ENCODE measurements at regions not wholly inside any gene's neighbourhood (a gene's known extent, or its start where the extent isn't known, plus 50 kb on each side); places are given as distances from the start of the nearest gene placed in this dataset.

DNA sequence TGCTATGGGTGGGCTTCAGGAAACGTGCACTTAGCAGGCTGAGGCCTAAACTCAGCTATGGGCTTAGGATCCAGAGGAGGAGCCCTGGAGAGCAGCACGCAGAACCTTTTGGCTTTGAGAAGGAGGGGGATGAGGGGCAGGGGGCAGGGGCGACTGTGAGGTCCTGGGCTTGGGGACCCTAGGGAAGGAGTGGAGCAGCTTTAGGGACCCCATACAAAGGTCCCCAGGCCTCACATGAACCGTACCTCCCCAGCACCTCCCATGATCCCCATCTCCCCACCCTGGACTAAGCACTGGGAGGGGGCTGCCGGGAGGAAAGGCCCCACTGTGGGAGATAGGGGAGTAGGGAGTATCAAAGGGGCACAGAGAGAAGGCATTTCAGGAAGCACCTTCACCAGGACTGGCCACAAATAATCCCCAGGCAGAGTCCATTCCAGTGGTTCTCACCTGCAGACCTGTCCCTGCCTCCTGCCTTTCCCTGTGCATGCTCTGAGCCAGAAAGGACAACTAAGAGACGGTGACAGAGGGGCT lies 62.0 kb upstream of the KLF13 start:
- no peak for DNase-seq
- Histone ChIP-seq H3K4me3 (ENCODE audit: insufficient read depth, low read depth, low read length) (no peak overlapping the region), H3K36me3 (replicated peaks; ENCODE audit: control insufficient read depth, insufficient read depth, low read length) (no peaks in the 10 kb centered on the region), H3K27me3 (ENCODE audit: control insufficient read depth, insufficient read depth, low read length) (no peaks in the 10 kb centered on the region)

- Histone ChIP-seq H3K4me3 (ENCODE audit: insufficient read depth, low read depth, low read length) (no peak overlapping the region), H3K36me3 (replicated peaks; ENCODE audit: control insufficient read depth, insufficient read depth, low read length) (no peaks in the 10 kb centered on the region), H3K27me3 (ENCODE audit: control insufficient read depth, insufficient read depth, low read length) (no peaks in the 10 kb centered on the region)
- DNase-seq: peak; percentile 33
Observed at GRCh38 chr15:31265090-31265870, 61.4 kb upstream of the KLF13 start.

DNA sequence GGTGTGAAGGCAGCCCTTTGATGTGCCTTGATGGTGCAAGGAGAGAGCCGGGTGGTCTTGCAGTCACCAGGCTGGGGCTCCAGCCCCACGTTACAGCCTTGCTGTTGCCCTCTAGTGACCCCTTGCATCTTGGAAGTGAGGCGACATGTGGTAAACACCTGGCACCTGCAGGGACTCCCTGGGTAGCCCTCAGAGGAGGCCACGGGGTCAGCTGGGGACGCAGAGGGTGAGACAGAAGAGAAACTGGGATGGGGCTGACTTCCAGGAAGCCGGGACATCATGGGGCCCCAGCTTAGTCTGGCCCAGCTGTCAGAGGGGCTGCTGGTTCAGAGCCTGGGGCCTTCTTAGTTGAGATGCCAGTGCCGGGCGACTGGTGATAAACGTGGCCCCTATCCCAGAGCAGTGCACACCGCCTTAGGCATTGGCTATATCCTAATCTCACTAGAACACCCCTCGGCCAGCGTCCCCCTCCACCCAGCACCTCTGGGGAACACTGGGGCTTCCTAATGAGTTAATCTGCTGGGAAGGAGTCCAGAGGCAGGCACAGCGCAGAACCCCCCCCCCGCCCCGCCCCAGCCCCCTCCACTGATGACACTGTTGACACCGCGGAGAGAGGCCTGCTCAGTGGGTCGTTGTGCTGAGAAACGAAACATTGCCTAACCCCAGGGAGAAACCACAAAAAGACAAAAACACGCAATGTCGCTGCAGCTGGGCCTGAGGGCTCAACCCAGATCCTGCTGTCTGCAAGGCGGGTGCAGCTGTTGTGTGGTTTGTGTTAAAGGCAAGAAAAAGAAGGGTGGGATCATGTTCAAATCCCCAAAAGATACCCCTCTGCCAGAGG lies 60.5 kb upstream of the KLF13 start:
- peak; percentile 46 for DNase-seq
- no peaks in the 10 kb centered on the region for H3K36me3 ChIP-seq (replicated peaks; ENCODE audit: control insufficient read depth, insufficient read depth, low read length)

GRCh38 chr15:31266712-31267111 lies 59.9 kb upstream of the KLF13 start:
- Histone ChIP-seq H3K4me3 (ENCODE audit: insufficient read depth, low read depth, low read length) (no peak overlapping the region), H3K27me3 (ENCODE audit: control insufficient read depth, insufficient read depth, low read length) (no peaks in the 10 kb centered on the region), H3K36me3 (replicated peaks; ENCODE audit: control insufficient read depth, insufficient read depth, low read length) (no peaks in the 10 kb centered on the region)
- peak; percentile 48 for DNase-seq

More for the DNA sequence above, 60.5 kb upstream of the KLF13 start:
- Histone ChIP-seq H3K4me3 (ENCODE audit: insufficient read depth, low read depth, low read length) (no peak overlapping the region), H3K27me3 (ENCODE audit: control insufficient read depth, insufficient read depth, low read length) (no peaks in the 10 kb centered on the region)

DNA sequence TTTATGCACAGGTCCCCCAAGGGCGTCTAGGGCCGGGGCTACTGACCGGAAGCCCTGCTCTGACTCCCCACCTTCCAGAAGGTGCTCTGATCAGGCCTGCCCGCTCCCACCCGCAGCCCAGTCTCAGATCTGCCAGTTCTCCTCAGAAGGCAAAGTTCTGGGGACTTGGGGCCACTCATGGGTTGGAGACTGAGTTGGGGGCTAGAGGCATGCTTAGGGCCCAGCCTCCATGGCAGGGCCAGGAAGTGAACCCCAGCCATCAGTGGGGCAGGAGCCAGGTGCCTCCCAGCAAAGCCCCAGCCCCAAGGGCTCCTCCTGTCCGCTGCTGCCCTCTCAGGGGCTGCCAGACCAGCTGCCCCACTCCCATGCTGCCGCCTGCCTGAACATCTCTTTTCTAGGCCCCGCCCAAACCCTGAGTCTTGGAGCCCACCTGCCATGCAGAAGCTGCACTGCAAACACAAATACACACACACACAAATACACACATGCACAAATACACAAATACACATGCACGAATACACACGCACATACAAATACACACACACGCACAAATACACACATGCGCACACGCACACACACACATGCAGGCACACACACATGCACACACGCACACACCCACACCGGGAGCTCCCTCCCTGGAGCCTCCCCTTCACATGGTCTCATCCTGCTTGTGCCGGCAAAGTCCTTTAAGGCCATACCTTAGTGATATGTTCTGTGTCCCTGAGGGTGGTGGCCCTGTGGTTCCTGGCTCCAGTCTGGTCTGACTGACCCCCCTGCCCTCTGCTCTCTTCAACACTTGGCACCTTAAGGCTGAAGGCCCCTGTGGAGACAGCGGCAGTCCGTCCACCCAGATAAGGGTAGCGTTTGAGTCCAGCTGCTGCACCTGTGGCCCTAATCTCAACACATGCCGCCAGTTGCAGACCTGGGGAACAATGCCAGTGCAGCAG lies 59.2 kb upstream of the KLF13 start:
- Histone ChIP-seq H3K4me3 (ENCODE audit: insufficient read depth, low read depth, low read length) (no peak overlapping the region), H3K36me3 (replicated peaks; ENCODE audit: control insufficient read depth, insufficient read depth, low read length) (no peaks in the 10 kb centered on the region), H3K27me3 (ENCODE audit: control insufficient read depth, insufficient read depth, low read length) (no peaks in the 10 kb centered on the region)
- peak; percentile 28 for DNase-seq

- no peaks in the 10 kb centered on the region for H3K27me3 ChIP-seq (ENCODE audit: control insufficient read depth, insufficient read depth, low read length)
- no peaks in the 10 kb centered on the region for H3K36me3 ChIP-seq (replicated peaks; ENCODE audit: control insufficient read depth, insufficient read depth, low read length)
- DNase-seq: no peak
- no peak overlapping the region for H3K4me3 ChIP-seq (ENCODE audit: insufficient read depth, low read depth, low read length)
Observed at GRCh38 chr15:31268108-31268501, 58.5 kb upstream of the KLF13 start.

GRCh38 chr15:31268911-31269784 lies 57.5 kb upstream of the KLF13 start:
- Histone ChIP-seq H3K36me3 (replicated peaks; ENCODE audit: control insufficient read depth, insufficient read depth, low read length) (no peaks in the 10 kb centered on the region), H3K27me3 (ENCODE audit: control insufficient read depth, insufficient read depth, low read length) (no peaks in the 10 kb centered on the region), H3K4me3 (ENCODE audit: insufficient read depth, low read depth, low read length) (no peak overlapping the region)
- no peak for DNase-seq

GRCh38 chr15:31269816-31270575 lies 56.6 kb upstream of the KLF13 start:
- Histone ChIP-seq H3K4me3 (ENCODE audit: insufficient read depth, low read depth, low read length) (no peak overlapping the region), H3K36me3 (replicated peaks; ENCODE audit: control insufficient read depth, insufficient read depth, low read length) (no peaks in the 10 kb centered on the region), H3K27me3 (ENCODE audit: control insufficient read depth, insufficient read depth, low read length) (no peaks in the 10 kb centered on the region)
- no peak for DNase-seq

DNA sequence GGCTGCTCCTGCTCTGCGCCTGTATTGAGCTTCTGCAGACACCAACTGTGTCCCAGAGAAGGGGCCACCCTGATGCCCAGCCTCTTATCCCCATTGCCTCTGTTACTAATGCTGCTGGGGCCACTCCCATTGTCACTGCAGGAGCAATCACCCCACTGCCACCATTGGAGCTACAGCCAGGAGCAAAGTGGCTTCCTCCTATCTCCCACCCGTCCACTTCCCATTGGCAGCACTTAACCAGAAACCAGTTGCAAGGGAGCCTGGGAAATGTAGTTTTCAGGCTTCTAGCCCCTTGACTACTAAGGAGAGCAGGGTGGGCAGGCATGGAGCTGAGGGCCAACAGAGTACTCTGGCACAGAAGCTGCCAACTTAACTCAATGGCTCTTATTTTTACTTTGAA lies 55.9 kb upstream of the KLF13 start:
- DNase-seq: peak; percentile 79
- H3K36me3 ChIP-seq (replicated peaks; ENCODE audit: control insufficient read depth, insufficient read depth, low read length): no peaks in the 10 kb centered on the region
- H3K27me3 ChIP-seq (ENCODE audit: control insufficient read depth, insufficient read depth, low read length): no peaks in the 10 kb centered on the region
- H3K4me3 ChIP-seq (ENCODE audit: insufficient read depth, low read depth, low read length): no peak overlapping the region

DNA sequence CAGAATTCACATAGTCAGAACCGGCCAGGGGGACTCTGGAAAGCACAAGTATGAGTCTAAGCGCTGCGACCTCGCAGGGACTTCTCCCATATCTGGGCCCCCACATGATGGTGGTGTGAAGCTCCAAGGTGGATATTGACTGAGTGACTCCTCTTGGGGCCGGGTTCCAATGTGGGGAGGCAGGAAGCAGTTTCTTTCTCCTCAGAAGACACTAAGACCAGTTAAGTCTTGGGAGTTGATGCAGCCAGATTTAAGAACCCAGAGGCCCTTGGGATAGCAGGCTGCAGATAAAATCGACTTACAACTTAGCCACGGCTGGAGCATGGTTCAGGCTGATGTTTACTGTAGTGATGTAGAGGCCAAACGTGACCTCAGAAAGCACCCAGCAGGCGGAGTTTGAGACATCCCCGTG lies 55.4 kb upstream of the KLF13 start:
- no peak for DNase-seq
- no peak overlapping the region for H3K4me3 ChIP-seq (ENCODE audit: insufficient read depth, low read depth, low read length)
- H3K27me3 ChIP-seq (ENCODE audit: control insufficient read depth, insufficient read depth, low read length): no peaks in the 10 kb centered on the region
- H3K36me3 ChIP-seq (replicated peaks; ENCODE audit: control insufficient read depth, insufficient read depth, low read length): no peaks in the 10 kb centered on the region

DNA sequence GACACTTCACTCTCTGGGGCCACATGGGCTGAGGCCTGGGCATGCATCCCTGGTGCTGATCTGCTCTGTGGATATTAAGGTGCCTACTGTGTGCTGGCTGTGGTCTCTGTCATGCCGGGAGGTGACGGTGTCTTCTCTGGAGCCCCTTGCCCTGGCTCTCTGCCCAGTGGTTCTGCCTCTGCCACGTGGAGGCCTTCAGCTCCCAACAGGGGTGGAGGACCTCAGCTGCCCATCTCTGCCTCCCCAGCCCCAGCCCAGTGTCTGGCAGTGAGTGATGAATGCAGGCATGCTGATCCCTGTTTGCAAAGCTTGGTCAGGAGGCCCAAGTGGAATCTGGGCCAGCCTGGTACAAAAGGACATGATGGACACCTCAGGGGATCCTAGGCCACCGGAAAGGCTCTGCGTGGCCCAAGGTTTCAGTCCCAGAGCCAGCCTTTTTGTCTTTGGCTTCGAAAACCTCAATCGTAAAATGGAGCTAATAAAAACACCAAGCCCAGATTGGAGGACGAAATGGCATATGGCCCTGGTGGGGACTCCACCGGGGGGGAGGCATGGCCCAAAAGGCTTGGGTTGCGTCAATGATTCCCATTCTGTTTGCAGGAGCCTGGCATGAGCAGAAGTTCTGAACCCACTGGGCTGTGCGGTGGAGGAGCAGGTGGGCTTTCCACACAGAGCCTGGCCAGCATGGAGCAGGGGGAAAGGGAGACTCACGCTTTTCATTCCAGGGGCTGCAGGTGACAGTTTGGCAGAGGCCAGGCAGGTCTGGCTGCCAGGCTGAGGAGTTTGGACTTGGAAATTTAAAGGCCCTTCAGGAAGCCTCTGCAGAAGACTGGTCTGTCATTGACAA lies 54.7 kb upstream of the KLF13 start:
- no peaks in the 10 kb centered on the region for H3K36me3 ChIP-seq (replicated peaks; ENCODE audit: control insufficient read depth, insufficient read depth, low read length)
- no peak overlapping the region for H3K4me3 ChIP-seq (ENCODE audit: insufficient read depth, low read depth, low read length)
- peak; percentile 22 for DNase-seq
- H3K27me3 ChIP-seq (ENCODE audit: control insufficient read depth, insufficient read depth, low read length): no peaks in the 10 kb centered on the region

DNA sequence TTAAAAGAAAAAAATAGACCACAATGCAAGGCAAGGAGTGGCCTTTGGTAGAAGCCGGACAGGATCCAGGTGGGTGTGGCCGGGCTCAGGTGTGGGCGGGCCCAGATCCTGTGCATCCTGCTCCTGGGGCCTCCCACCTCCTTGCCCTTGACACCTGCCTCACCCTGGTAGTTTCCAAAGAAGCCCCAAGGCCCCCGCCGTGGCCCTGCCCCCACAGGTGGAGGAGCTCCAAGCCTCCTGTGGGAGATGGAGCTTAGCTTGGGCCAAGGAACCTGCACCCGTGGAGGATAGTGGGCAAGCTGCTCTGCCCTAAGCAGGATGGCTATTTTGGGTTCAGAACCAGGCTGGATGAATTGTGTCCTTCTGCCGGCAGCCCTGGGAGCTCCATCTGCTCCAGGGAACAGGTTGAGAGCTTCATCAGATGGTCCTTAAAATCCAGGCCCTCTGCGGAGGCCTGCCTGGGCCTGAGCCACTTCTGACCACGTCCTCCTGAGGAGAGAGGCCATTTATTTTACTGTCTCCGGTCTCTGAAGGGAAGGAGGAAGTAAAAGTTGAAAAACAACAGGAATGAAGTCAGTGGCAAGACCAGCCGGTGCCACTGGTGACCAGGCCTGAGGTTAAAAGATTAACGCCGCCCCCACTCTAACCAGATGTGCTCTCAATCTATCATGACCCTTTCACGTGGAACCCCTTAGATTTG lies 53.9 kb upstream of the KLF13 start:
- Histone ChIP-seq H3K4me3 (ENCODE audit: insufficient read depth, low read depth, low read length) (no peak overlapping the region), H3K27me3 (ENCODE audit: control insufficient read depth, insufficient read depth, low read length) (no peaks in the 10 kb centered on the region), H3K36me3 (replicated peaks; ENCODE audit: control insufficient read depth, insufficient read depth, low read length) (no peaks in the 10 kb centered on the region)
- peak; percentile 59 for DNase-seq
